H9 (cell line): ENCODE measurements at regions not wholly inside any gene's neighbourhood (a gene's known extent, or its start where the extent isn't known, plus 50 kb on each side); places are given as distances from the start of the nearest gene placed in this dataset.

ENCODE experiments used
- DNase-seq: peaks from one replicate; pipeline ENCODE4 v3.0.0-alpha.2; 2017
- H2AFZ ChIP-seq: one replicate; pipeline ENCODE4 v1.6.1; 2013; ENCODE audit warnings: mild to moderate bottlenecking, low read length, control low read depth, moderate library complexity
- H2AK5ac ChIP-seq: 2 replicates; pipeline ENCODE4 v1.6.1; 2013; ENCODE audit warnings: low read length, control low read depth, mixed read lengths; ENCODE audit not compliant: insufficient read length
- H2BK120ac ChIP-seq: one replicate; pipeline ENCODE4 v1.6.1; 2013; ENCODE audit warnings: low read depth, mild to moderate bottlenecking, low read length, control low read depth, inconsistent platforms; ENCODE audit not compliant: poor library complexity, severe bottlenecking
- H2BK12ac ChIP-seq: 2 replicates; pipeline ENCODE4 v1.6.1; 2013; ENCODE audit warnings: low read length, control low read depth, mixed read lengths, low read depth; ENCODE audit not compliant: insufficient read length
- H2BK15ac ChIP-seq: 2 replicates; pipeline ENCODE4 v1.6.1; 2013; ENCODE audit warnings: low read depth, low read length, control low read depth
- H2BK20ac ChIP-seq: one replicate; pipeline ENCODE4 v1.6.1; 2013; ENCODE audit warnings: low read depth, mild to moderate bottlenecking, low read length, control low read depth, inconsistent platforms; ENCODE audit not compliant: poor library complexity, severe bottlenecking
- H2BK5ac ChIP-seq: 2 replicates; pipeline ENCODE4 v1.6.1; 2013; ENCODE audit warnings: low read length, control low read depth, mixed read lengths; ENCODE audit not compliant: insufficient read length
- H3K14ac ChIP-seq: 2 replicates; pipeline ENCODE4 v1.6.1; 2013; ENCODE audit warnings: low read length, control low read depth; ENCODE audit not compliant: insufficient read depth
- H3K18ac ChIP-seq: 2 replicates; pipeline ENCODE4 v1.6.1; 2013; ENCODE audit warnings: low read depth, mild to moderate bottlenecking, mixed read lengths, low read length, control low read depth; ENCODE audit not compliant: insufficient read length
- H3K23ac ChIP-seq: 2 replicates; pipeline ENCODE4 v1.6.1; 2013; ENCODE audit warnings: low read length, control low read depth, mixed read lengths, low read depth; ENCODE audit not compliant: insufficient read length
- H3K23me2 ChIP-seq: 2 replicates; pipeline ENCODE4 v1.6.1; 2013; ENCODE audit warnings: low read depth, mild to moderate bottlenecking, mixed read lengths, low read length, control low read depth; ENCODE audit not compliant: insufficient read length, poor library complexity, severe bottlenecking
- H3K27ac ChIP-seq: 2 replicates; pipeline ENCODE4 v1.5.1; 2013; ENCODE audit warnings: low read length, control low read depth, mixed read lengths, low read depth; ENCODE audit not compliant: insufficient read length
- H3K27me3 ChIP-seq: 2 replicates; pipeline ENCODE4 v1.6.1; 2013; ENCODE audit warnings: low read length, control low read depth, inconsistent platforms; ENCODE audit not compliant: insufficient read depth
- H3K4ac ChIP-seq: 2 replicates; pipeline ENCODE4 v1.6.1; 2013; ENCODE audit warnings: low read depth, mild to moderate bottlenecking, control low read depth, inconsistent platforms, low read length, moderate library complexity
- H3K4me1 ChIP-seq: 2 replicates; pipeline ENCODE4 v1.6.1; 2013; ENCODE audit warnings: low read length, control low read depth, inconsistent platforms; ENCODE audit not compliant: insufficient read depth
- H3K4me2 ChIP-seq: 2 replicates; pipeline ENCODE4 v1.6.1; 2013; ENCODE audit warnings: low read length, control low read depth, mixed read lengths; ENCODE audit not compliant: insufficient read length, insufficient read depth
- H3K56ac ChIP-seq: 2 replicates; pipeline ENCODE4 v1.6.1; 2013; ENCODE audit warnings: low read depth, mild to moderate bottlenecking, mixed read lengths, low read length, control low read depth; ENCODE audit not compliant: insufficient read length
- H3K79me1 ChIP-seq: 2 replicates; pipeline ENCODE4 v1.6.1; 2013; ENCODE audit warnings: low read depth, mild to moderate bottlenecking, moderate library complexity, low read length, control low read depth, inconsistent platforms; ENCODE audit not compliant: insufficient read depth, poor library complexity, severe bottlenecking
- H3K79me2 ChIP-seq: 2 replicates; pipeline ENCODE4 v1.6.1; 2013; ENCODE audit warnings: low read length, control low read depth, inconsistent platforms; ENCODE audit not compliant: insufficient read depth
- H3K9ac ChIP-seq: 2 replicates; pipeline ENCODE4 v1.6.1; 2013; ENCODE audit warnings: low read length, control low read depth, mixed read lengths; ENCODE audit not compliant: insufficient read length; ENCODE audit errors: extremely low read depth
- H3K9me3 ChIP-seq: one replicate; pipeline ENCODE4 v1.6.1; 2013; ENCODE audit warnings: low read depth, low read length, inconsistent platforms; ENCODE audit not compliant: control insufficient read depth
- H3T11ph ChIP-seq: one replicate; pipeline ENCODE4 v1.6.1; 2013; ENCODE audit warnings: mild to moderate bottlenecking, low read length, control low read depth, inconsistent platforms
- H4K20me1 ChIP-seq: one replicate; pipeline ENCODE4 v1.6.1; 2013; ENCODE audit not compliant: control insufficient read depth, insufficient read length, insufficient read depth
- H4K5ac ChIP-seq: 2 replicates; pipeline ENCODE4 v1.6.1; 2013; ENCODE audit warnings: low read depth, mild to moderate bottlenecking, mixed read lengths, low read length, control low read depth; ENCODE audit not compliant: insufficient read length
- H4K8ac ChIP-seq: replicated peaks from 2 replicates; pipeline ENCODE4 v1.6.1; 2013; ENCODE audit warnings: low read length, control low read depth, mixed read lengths, low read depth; ENCODE audit not compliant: insufficient read length
- H4K91ac ChIP-seq: 2 replicates; pipeline ENCODE4 v1.6.1; 2013; ENCODE audit warnings: low read depth, mild to moderate bottlenecking, moderate library complexity, mixed read lengths, low read length, control low read depth; ENCODE audit not compliant: insufficient read length
- H3K27ac Mint-ChIP-seq, 3 experiments: 2 replicates in 2 of 3; 3 replicates in 1 of 3; pipeline ENCODE4 v1.8.0; 2020 to 2021; ENCODE audit warnings: mixed read lengths in 3 of 3, mild to moderate bottlenecking in 1 of 3, moderate library complexity in 1 of 3
- H3K27me3 Mint-ChIP-seq: 2 replicates; pipeline ENCODE4 v1.8.0; 2021; ENCODE audit warnings: low read depth, mild to moderate bottlenecking, moderate library complexity, mixed read lengths
- H3K36me3 Mint-ChIP-seq, 3 experiments: 2 replicates in 2 of 3; 3 replicates in 1 of 3; pipeline ENCODE4 v1.8.0; 2020 to 2021; ENCODE audit warnings: low read depth in 3 of 3, mixed read lengths in 3 of 3; ENCODE audit not compliant: insufficient read depth in 1 of 3
- H3K4me1 Mint-ChIP-seq, 2 experiments: 2 replicates each; pipeline ENCODE4 v1.8.0; 2020; ENCODE audit warnings: mixed read lengths in 2 of 2
- H3K4me3 Mint-ChIP-seq, 2 experiments: 2 replicates in 1 of 2; 3 replicates in 1 of 2; pipeline ENCODE4 v1.8.0; 2020 to 2021; ENCODE audit warnings: mild to moderate bottlenecking in 2 of 2, mixed read lengths in 2 of 2, moderate library complexity in 1 of 2
- H3K9me3 Mint-ChIP-seq, 2 experiments: 2 replicates in 1 of 2; 3 replicates in 1 of 2; pipeline ENCODE4 v1.8.0; 2020; ENCODE audit warnings: mild to moderate bottlenecking in 2 of 2, mixed read lengths in 2 of 2, moderate library complexity in 1 of 2
- CTCF ChIP-seq: fragments of 200-600 bp; sonication (generic); conservative IDR thresholded peaks from 3 replicates; pipeline ENCODE4 v1.8.0; 2021; ENCODE audit warnings: antibody characterized with exemption, mild to moderate bottlenecking
- WGBS: extraction: QIAGEN DNeasy Blood & Tissue Kit; methylation state at CpG from one replicate; pipeline ENCODE4 v1.1.7; 2013; ENCODE audit warnings: missing lambda C conversion rate, low lambda C conversion rate, mixed read lengths; ENCODE audit not compliant: insufficient read length; ENCODE audit errors: extremely low coverage; 5-methylcytosine and 5-hydroxymethylcytosine counted together

GRCh38 chr5:89353837-89354551, 471.0 kb upstream of the MEF2C start:
- Histone ChIP-seq H2AK5ac (no peak overlapping the region), H3K23me2 (no peaks in the 10 kb centered on the region), H3K79me2 (no peaks in the 10 kb centered on the region), H4K20me1 (no peaks in the 10 kb centered on the region), H2AFZ (no peak overlapping the region), H3K4me2 (no peak overlapping the region), H3K27ac (no peak overlapping the region), H3K14ac (no peak overlapping the region), H2BK20ac (no peak overlapping the region), H3K23ac (no peak overlapping the region), H3K9ac (no peak overlapping the region), H4K8ac (no peak overlapping the region), H3K79me1 (no peaks in the 10 kb centered on the region), H3K4me1 (no peaks in the 10 kb centered on the region), H3K4ac (no peak overlapping the region), H2BK15ac (no peak overlapping the region), H4K5ac (no peak overlapping the region), H3K27me3 (no peaks in the 10 kb centered on the region), H3K9me3 (no peaks in the 10 kb centered on the region), H2BK120ac (no peak overlapping the region), H4K91ac (no peak overlapping the region), H2BK5ac (no peak overlapping the region), H3T11ph (no peak overlapping the region), H3K56ac (no peak overlapping the region), H3K18ac (no peak overlapping the region), H2BK12ac (no peak overlapping the region)
- no peak for DNase-seq
- no peak for TF ChIP-seq CTCF
- no peaks in the 10 kb centered on the region for H3K9me3 Mint-ChIP-seq
- H3K36me3 Mint-ChIP-seq = no peaks in the 10 kb centered on the region
- H3K4me3 Mint-ChIP-seq = no peak overlapping the region
- no CpG with 5 or more reads among the region's 1 CpG for WGBS
- peaks cover 6 to 8% of the 10 kb centered on the region in 2 experiments for H3K4me1 Mint-ChIP-seq
- H3K27me3 Mint-ChIP-seq = no peaks in the 10 kb centered on the region
- H3K27ac Mint-ChIP-seq = no peak overlapping the region; a peak in 1 of 7 replicates
